Liver (tissue), 8 donors: ENCODE measurements at regions not wholly inside any gene's neighbourhood (a gene's known extent, or its start where the extent isn't known, plus 50 kb on each side); places are given as distances from the start of the nearest gene placed in this dataset.

Experiments
- DNase-seq: peaks from one replicate; pipeline ENCODE4 v3.0.0-alpha.2; 2017; ENCODE audit warnings: low spot score
- H3K27ac ChIP-seq, 2 donors: one replicate each; pipeline ENCODE4 v1.7.0; 2013; ENCODE audit warnings: inconsistent platforms in 2 of 2, low read length in 2 of 2, control low read depth in 1 of 2, low read depth in 1 of 2, mild to moderate bottlenecking in 1 of 2
- H3K27me3 ChIP-seq, 4 donors: one replicate each; pipeline versions ENCODE4 v1.6.1 to v1.7.0; 2013; ENCODE audit warnings: low read length in 3 of 4, inconsistent platforms in 1 of 4, mild to moderate bottlenecking in 1 of 4, moderate library complexity in 1 of 4; ENCODE audit not compliant: control insufficient read depth in 4 of 4, insufficient read depth in 4 of 4
- H3K36me3 ChIP-seq, 4 donors: one replicate each; pipeline versions ENCODE4 v1.6.1 to v1.7.0; 2013; ENCODE audit warnings: low read length in 3 of 4, mild to moderate bottlenecking in 3 of 4, low read depth in 1 of 4, moderate library complexity in 1 of 4; ENCODE audit not compliant: control insufficient read depth in 4 of 4, insufficient read depth in 3 of 4
- H3K4me1 ChIP-seq, 4 donors: one replicate each; pipeline versions ENCODE4 v1.6.1 to v1.7.0; 2013; ENCODE audit warnings: low read length in 3 of 4, mild to moderate bottlenecking in 3 of 4, moderate library complexity in 1 of 4; ENCODE audit not compliant: control insufficient read depth in 4 of 4, insufficient read depth in 4 of 4
- H3K4me3 ChIP-seq, 3 donors: one replicate each; pipeline versions ENCODE4 v1.6.1 to v1.7.0; 2013; ENCODE audit warnings: low read length in 3 of 3, control low read depth in 1 of 3, low read depth in 1 of 3, mild to moderate bottlenecking in 1 of 3
- H3K9ac ChIP-seq, 2 donors: one replicate each; pipeline ENCODE4 v1.7.0; 2013; ENCODE audit warnings: low read length in 2 of 2, mild to moderate bottlenecking in 2 of 2, moderate library complexity in 2 of 2, control low read depth in 1 of 2, low read depth in 1 of 2
- H3K9me3 ChIP-seq, 4 donors: one replicate each; pipeline versions ENCODE4 v1.6.1 to v1.7.0; 2013; ENCODE audit warnings: low read length in 3 of 4; ENCODE audit not compliant: control insufficient read depth in 4 of 4
- ATF3 ChIP-seq: IDR thresholded peaks from 2 replicates; pipeline ENCODE4 v1.6.1; 2016; ENCODE audit warnings: antibody characterized with exemption
- CTCF ChIP-seq: fragments of 150-350 bp; IDR thresholded peaks from 2 replicates; pipeline ENCODE4 v1.5.1; 2017; ENCODE audit warnings: improper control_type of control experiment, low read depth, low read length; ENCODE audit not compliant: missing input control
- EGR1 ChIP-seq, 2 donors: IDR thresholded peaks; 2 replicates each; pipeline ENCODE4 v1.6.1; 2016 to 2018; ENCODE audit warnings: antibody characterized with exemption in 2 of 2, low read depth in 2 of 2
- GABPA ChIP-seq, 2 donors: IDR thresholded peaks in 1 of 2; conservative IDR thresholded peaks in 1 of 2; 2 replicates each; pipeline ENCODE4 v1.6.1; 2016; ENCODE audit warnings: antibody characterized with exemption in 2 of 2, mild to moderate bottlenecking in 1 of 2, moderate library complexity in 1 of 2
- HNF4A ChIP-seq, 2 donors: conservative IDR thresholded peaks; 2 replicates each; pipeline ENCODE4 v1.6.1; 2016; ENCODE audit warnings: antibody characterized with exemption in 2 of 2, mild to moderate bottlenecking in 2 of 2
- HNF4G ChIP-seq: IDR thresholded peaks from 2 replicates; pipeline ENCODE4 v1.6.1; 2016; ENCODE audit warnings: antibody characterized with exemption
- JUND ChIP-seq, 2 donors: IDR thresholded peaks; 2 replicates each; pipeline ENCODE4 v1.6.1; 2016; ENCODE audit warnings: antibody characterized with exemption in 2 of 2
- MAX ChIP-seq: IDR thresholded peaks from 2 replicates; pipeline ENCODE4 v1.6.1; 2016; ENCODE audit warnings: antibody characterized with exemption
- NR2F2 ChIP-seq: IDR thresholded peaks from 2 replicates; pipeline ENCODE4 v1.6.1; 2016; ENCODE audit warnings: antibody characterized with exemption
- RAD21 ChIP-seq, 2 donors: IDR thresholded peaks; 2 replicates each; pipeline ENCODE4 v1.6.1; 2016; ENCODE audit warnings: antibody characterized with exemption in 2 of 2, mild to moderate bottlenecking in 2 of 2
- REST ChIP-seq: IDR thresholded peaks from 2 replicates; pipeline ENCODE4 v1.6.1; 2016; ENCODE audit warnings: antibody characterized with exemption, mild to moderate bottlenecking
- RXRA ChIP-seq, 2 donors: IDR thresholded peaks; 2 replicates each; pipeline ENCODE4 v1.6.1; 2017 to 2018; ENCODE audit warnings: antibody characterized with exemption in 2 of 2, mild to moderate bottlenecking in 1 of 2
- SP1 ChIP-seq: IDR thresholded peaks from 2 replicates; pipeline ENCODE4 v1.6.1; 2018; ENCODE audit warnings: antibody characterized with exemption, mild to moderate bottlenecking
- TAF1 ChIP-seq: conservative IDR thresholded peaks from 2 replicates; pipeline ENCODE4 v1.6.1; 2016; ENCODE audit warnings: antibody characterized with exemption, mild to moderate bottlenecking
- YY1 ChIP-seq: IDR thresholded peaks from 2 replicates; pipeline ENCODE4 v1.6.1; 2016; ENCODE audit warnings: antibody characterized with exemption, mild to moderate bottlenecking
- ZBTB33 ChIP-seq: IDR thresholded peaks from 2 replicates; pipeline ENCODE4 v1.6.1; 2016; ENCODE audit warnings: antibody characterized with exemption
- WGBS: extraction: QIAGEN DNeasy Blood & Tissue Kit; methylation state at CpG from one replicate; pipeline ENCODE4 v1.1.7; 2013; 5-methylcytosine and 5-hydroxymethylcytosine counted together
- donor health status: healthy.
- donor health status: healthy.
- donor health status: healthy.
- donor health status: healthy.
- donor health status: healthy.

GRCh38 chr2:65622951-65623535, 190.6 kb upstream of the SPRED2 start (continued):
- TF ChIP-seq CTCF, result no peak
- no peak for TF ChIP-seq HNF4A (conservative IDR thresholded peaks at IDR 0.05)

GRCh38 chr2:65622499-65622898, 190.1 kb upstream of the SPRED2 start:
- Histone ChIP-seq H3K4me3 (no peak overlapping the region), H3K9ac (no peak overlapping the region)
- no peak for TF ChIP-seq JUND (IDR thresholded peaks at IDR 0.05)
- no peak for TF ChIP-seq ZBTB33
- TF ChIP-seq HNF4G, result no peak
- no peak for TF ChIP-seq CTCF
- no peak for TF ChIP-seq SP1
- no peak for TF ChIP-seq YY1
- no peak for TF ChIP-seq GABPA (IDR thresholded peaks at IDR 0.05 in 1 of 2, conservative IDR thresholded peaks at IDR 0.05 in 1 of 2)
- TF ChIP-seq HNF4A (conservative IDR thresholded peaks at IDR 0.05), result no peak
- TF ChIP-seq NR2F2, result no peak
- no peak for TF ChIP-seq EGR1 (IDR thresholded peaks at IDR 0.05; ENCODE audit: low read depth in 2 of 2)
- no peak for TF ChIP-seq REST
- TF ChIP-seq TAF1, result no peak
- no peak for TF ChIP-seq RAD21 (IDR thresholded peaks at IDR 0.05)
- TF ChIP-seq ATF3, result no peak
- TF ChIP-seq MAX, result no peak
- TF ChIP-seq RXRA (IDR thresholded peaks at IDR 0.05), result no peak

More at GRCh38 chr2:65622499-65622898, 190.1 kb upstream of the SPRED2 start:
- Histone ChIP-seq H3K36me3 (no peaks in the 10 kb centered on the region), H3K4me1 (no peaks in the 10 kb centered on the region), H3K27ac (no peak overlapping the region), H3K27me3 (peaks cover 0 to 2% (median 0%) of the 10 kb centered on the region in 4 donors), H3K9me3 (no peaks in the 10 kb centered on the region)
- WGBS, result 52% methylated on average over 1 of the region's 1 CpG
- DNase-seq, result no peak
